GM06990 (cell line): ENCODE measurements at regions not wholly inside any gene's neighbourhood (a gene's known extent, or its start where the extent isn't known, plus 50 kb on each side); places are given as distances from the start of the nearest gene placed in this dataset.
A peak's percentile ranks its signal among the peaks of the same experiment; 100 is the strongest.

ENCODE experiments used
- DNase-seq: peaks from one replicate; pipeline ENCODE4 v3.0.0-alpha.2; 2011; ENCODE audit not compliant: insufficient read length; ENCODE audit errors: extremely low read depth
- H3K27me3 ChIP-seq: replicated peaks from 2 replicates; pipeline ENCODE4 v1.6.0; 2011; ENCODE audit warnings: low read length; ENCODE audit not compliant: control insufficient read depth, insufficient read depth
- H3K36me3 ChIP-seq: 2 replicates; pipeline ENCODE4 v1.5.1; 2011; ENCODE audit warnings: low read length; ENCODE audit not compliant: control insufficient read depth, insufficient read depth
- H3K4me3 ChIP-seq: replicated peaks from 2 replicates; pipeline ENCODE4 v1.5.1; 2011; ENCODE audit warnings: low read depth, mild to moderate bottlenecking, control low read depth, low read length
- CTCF ChIP-seq: IDR thresholded peaks from 2 replicates; pipeline ENCODE4 v1.5.1; 2011; ENCODE audit warnings: low read length, control low read depth, mild to moderate bottlenecking, inconsistent platforms; ENCODE audit not compliant: insufficient read depth, poor library complexity, severe bottlenecking

GRCh38 chr1:60982539-60982938 is 99.8 kb upstream of the NFIA start:
- H3K36me3 ChIP-seq, result no peaks in the 10 kb centered on the region
- DNase-seq, result no peak
- no peak for TF ChIP-seq CTCF
- no peaks in the 10 kb centered on the region for H3K27me3 ChIP-seq
- H3K4me3 ChIP-seq, result no peak overlapping the region

GRCh38 chr1:60981357-60981756 is 101.0 kb upstream of the NFIA start:
- Histone ChIP-seq H3K4me3 (no peak overlapping the region), H3K27me3 (no peaks in the 10 kb centered on the region), H3K36me3 (no peaks in the 10 kb centered on the region)
- DNase-seq, result no peak
- TF ChIP-seq CTCF, result no peak

- peak; percentile 78 for TF ChIP-seq CTCF
- H3K4me3 ChIP-seq, result no peak overlapping the region
- H3K36me3 ChIP-seq, result no peaks in the 10 kb centered on the region
- peak; percentile 13 for DNase-seq
- no peaks in the 10 kb centered on the region; the same call in 1 of the 2 replicates for H3K27me3 ChIP-seq
These were observed 103.7 kb upstream of the NFIA start for GRCh38 chr1:60978421-60979357.

GRCh38 chr1:60977661-60978060 is 104.7 kb upstream of the NFIA start:
- Histone ChIP-seq H3K27me3 (no peaks in the 10 kb centered on the region; the same call in 1 of the 2 replicates), H3K4me3 (no peak overlapping the region), H3K36me3 (no peaks in the 10 kb centered on the region)
- DNase-seq, result no peak
- TF ChIP-seq CTCF, result no peak

- DNase-seq, result no peak
- no peak overlapping the region for H3K4me3 ChIP-seq
- TF ChIP-seq CTCF, result no peak
- no peaks in the 10 kb centered on the region; the same call in 1 of the 2 replicates for H3K27me3 ChIP-seq
- H3K36me3 ChIP-seq, result no peaks in the 10 kb centered on the region
These were observed 107.6 kb upstream of the NFIA start for GRCh38 chr1:60974524-60975372.
